ENCODE measurements at regions not wholly inside any gene's neighbourhood (a gene's known extent, or its start where the extent isn't known, plus 50 kb on each side); places are given as distances from the start of the nearest gene placed in this dataset.

GRCh38 chr4:135290136-135290535 lies 1088.5 kb upstream of the PABPC4L start:
- TF ChIP-seq, protein P1, sequence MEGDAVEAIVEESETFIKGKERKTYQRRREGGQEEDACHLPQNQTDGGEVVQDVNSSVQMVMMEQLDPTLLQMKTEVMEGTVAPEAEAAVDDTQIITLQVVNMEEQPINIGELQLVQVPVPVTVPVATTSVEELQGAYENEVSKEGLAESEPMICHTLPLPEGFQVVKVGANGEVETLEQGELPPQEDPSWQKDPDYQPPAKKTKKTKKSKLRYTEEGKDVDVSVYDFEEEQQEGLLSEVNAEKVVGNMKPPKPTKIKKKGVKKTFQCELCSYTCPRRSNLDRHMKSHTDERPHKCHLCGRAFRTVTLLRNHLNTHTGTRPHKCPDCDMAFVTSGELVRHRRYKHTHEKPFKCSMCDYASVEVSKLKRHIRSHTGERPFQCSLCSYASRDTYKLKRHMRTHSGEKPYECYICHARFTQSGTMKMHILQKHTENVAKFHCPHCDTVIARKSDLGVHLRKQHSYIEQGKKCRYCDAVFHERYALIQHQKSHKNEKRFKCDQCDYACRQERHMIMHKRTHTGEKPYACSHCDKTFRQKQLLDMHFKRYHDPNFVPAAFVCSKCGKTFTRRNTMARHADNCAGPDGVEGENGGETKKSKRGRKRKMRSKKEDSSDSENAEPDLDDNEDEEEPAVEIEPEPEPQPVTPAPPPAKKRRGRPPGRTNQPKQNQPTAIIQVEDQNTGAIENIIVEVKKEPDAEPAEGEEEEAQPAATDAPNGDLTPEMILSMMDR (conservative IDR thresholded peaks at IDR 0.05 in 1 of 2, IDR thresholded peaks at IDR 0.05 in 1 of 2; ENCODE audit: extremely low read depth in 1 of 2, insufficient read depth in 1 of 2, low read depth in 1 of 2, low read length in 2 of 2) = no peak
- no peak for TF ChIP-seq EZH2 (IDR thresholded peaks at IDR 0.05; ENCODE audit: borderline replicate concordance, low read length)

Data from mammary epithelial cell (primary cell).